ENCODE measurements at regions not wholly inside any gene's neighbourhood (a gene's known extent, or its start where the extent isn't known, plus 50 kb on each side); places are given as distances from the start of the nearest gene placed in this dataset.

DNA sequence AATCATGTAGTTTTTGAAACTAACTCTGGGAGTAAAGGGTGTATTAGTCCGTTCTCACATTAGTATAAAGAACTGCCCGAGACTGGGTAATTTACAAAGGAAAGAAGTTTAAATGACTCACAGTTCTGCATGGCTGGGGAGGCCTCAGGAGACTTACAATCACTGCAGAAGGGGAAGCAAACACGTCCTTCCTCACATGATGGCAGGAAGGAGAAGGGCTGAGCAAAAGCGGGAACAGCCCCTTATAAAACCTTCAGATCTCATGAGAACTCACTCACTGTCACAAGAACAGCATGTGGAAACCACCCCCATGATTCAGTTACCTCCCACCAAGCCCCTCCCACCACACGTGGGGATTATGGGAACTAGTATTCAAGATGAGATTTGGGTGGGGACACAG lies 256.5 kb upstream of the TNRC6C start:
- TF ChIP-seq RAD21 (IDR thresholded peaks at IDR 0.05 in 1 of 2, conservative IDR thresholded peaks at IDR 0.05 in 1 of 2; ENCODE audit: low read depth in 2 of 2, low read length in 2 of 2) (no peak), RNF2 (IDR thresholded peaks at IDR 0.05; ENCODE audit: borderline replicate concordance, low read depth, low read length, missing control alignments, poor library complexity, severe bottlenecking) (no peak), POLR2A (IDR thresholded peaks at IDR 0.05; ENCODE audit: control extremely low read depth in 1 of 2, low read depth in 2 of 2, low read length in 2 of 2) (no peak), SP2 (IDR thresholded peaks at IDR 0.05; ENCODE audit: low read length) (no peak), POLR2AphosphoS5 (IDR thresholded peaks at IDR 0.05; ENCODE audit: low read depth, low read length) (no peak), JUN (IDR thresholded peaks at IDR 0.05; ENCODE audit: low read depth, low read length) (no peak), SRF (IDR thresholded peaks at IDR 0.05; ENCODE audit: low read depth, low read length) (no peak), BRCA1 (IDR thresholded peaks at IDR 0.05; ENCODE audit: low read depth, low read length) (no peak), EZH2 (IDR thresholded peaks at IDR 0.05; ENCODE audit: low read depth, low read length, severe bottlenecking) (no peak), KDM1A (IDR thresholded peaks at IDR 0.05; ENCODE audit: borderline replicate concordance, low read length) (no peak), GTF2F1 (IDR thresholded peaks at IDR 0.05; ENCODE audit: borderline replicate concordance, low read depth, low read length) (no peak), HDAC2 (IDR thresholded peaks at IDR 0.05; ENCODE audit: borderline replicate concordance in 1 of 2, low read depth in 2 of 2, low read length in 2 of 2) (no peak), SP1 (IDR thresholded peaks at IDR 0.05; ENCODE audit: low read depth, low read length) (no peak)
- TF ChIP-seq, protein P1, sequence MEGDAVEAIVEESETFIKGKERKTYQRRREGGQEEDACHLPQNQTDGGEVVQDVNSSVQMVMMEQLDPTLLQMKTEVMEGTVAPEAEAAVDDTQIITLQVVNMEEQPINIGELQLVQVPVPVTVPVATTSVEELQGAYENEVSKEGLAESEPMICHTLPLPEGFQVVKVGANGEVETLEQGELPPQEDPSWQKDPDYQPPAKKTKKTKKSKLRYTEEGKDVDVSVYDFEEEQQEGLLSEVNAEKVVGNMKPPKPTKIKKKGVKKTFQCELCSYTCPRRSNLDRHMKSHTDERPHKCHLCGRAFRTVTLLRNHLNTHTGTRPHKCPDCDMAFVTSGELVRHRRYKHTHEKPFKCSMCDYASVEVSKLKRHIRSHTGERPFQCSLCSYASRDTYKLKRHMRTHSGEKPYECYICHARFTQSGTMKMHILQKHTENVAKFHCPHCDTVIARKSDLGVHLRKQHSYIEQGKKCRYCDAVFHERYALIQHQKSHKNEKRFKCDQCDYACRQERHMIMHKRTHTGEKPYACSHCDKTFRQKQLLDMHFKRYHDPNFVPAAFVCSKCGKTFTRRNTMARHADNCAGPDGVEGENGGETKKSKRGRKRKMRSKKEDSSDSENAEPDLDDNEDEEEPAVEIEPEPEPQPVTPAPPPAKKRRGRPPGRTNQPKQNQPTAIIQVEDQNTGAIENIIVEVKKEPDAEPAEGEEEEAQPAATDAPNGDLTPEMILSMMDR (IDR thresholded peaks at IDR 0.05; ENCODE audit: control extremely low read depth in 1 of 3, insufficient read depth in 1 of 3, low read depth in 1 of 3, low read length in 3 of 3): no peak
